ENCODE measurements at regions not wholly inside any gene's neighbourhood (a gene's known extent, or its start where the extent isn't known, plus 50 kb on each side); places are given as distances from the start of the nearest gene placed in this dataset.

GRCh38 chr14:53495846-53496343 is 342.8 kb upstream of the DDHD1 start:
- DNase-seq, result no peak
- TF ChIP-seq EP300 (IDR thresholded peaks at IDR 0.05), result no peak
- TF ChIP-seq POLR2A (IDR thresholded peaks at IDR 0.05), result no peak
- TF ChIP-seq CTCF (IDR thresholded peaks at IDR 0.05), result no peak
- Histone ChIP-seq H3K27me3 (no peaks in the 10 kb centered on the region), H3K9me3 (no peaks in the 10 kb centered on the region), H3K4me1 (ENCODE audit: insufficient read depth) (no peaks in the 10 kb centered on the region), H3K4me3 (no peak overlapping the region), H3K27ac (no peak overlapping the region), H3K36me3 (no peaks in the 10 kb centered on the region)
- 93 to 96% (median 95%) methylated on average over 9 of the region's 9 CpGs for WGBS, 3 donors
- intact Hi-C loops (cut with DNase I), result no loop called here

DNA sequence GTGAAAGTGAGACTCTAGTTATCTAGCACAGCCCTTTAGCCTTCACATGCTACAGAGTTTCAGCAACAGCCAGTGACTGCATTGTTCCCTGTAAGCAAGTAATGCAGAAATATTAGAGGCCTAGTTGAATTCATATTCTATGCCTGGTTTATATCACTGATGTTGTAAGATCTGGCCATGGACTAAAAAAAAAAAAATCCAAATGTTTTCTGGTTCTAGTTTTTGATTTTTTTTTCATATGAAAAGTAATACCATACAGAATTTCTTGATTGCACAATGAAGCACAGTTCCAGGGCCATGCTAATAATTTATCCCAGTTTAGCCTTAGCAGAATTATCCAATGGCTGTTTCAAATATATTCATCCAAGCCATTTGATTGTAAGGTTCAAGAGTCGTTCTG is 341.5 kb upstream of the DDHD1 start:
- intact Hi-C loops (cut with DNase I), result no loop called here
- WGBS, 3 donors, result 73 to 96% (median 85%) methylated on average over 1 of the region's 1 CpG
- no peak overlapping the region for H3K27ac ChIP-seq

DNA sequence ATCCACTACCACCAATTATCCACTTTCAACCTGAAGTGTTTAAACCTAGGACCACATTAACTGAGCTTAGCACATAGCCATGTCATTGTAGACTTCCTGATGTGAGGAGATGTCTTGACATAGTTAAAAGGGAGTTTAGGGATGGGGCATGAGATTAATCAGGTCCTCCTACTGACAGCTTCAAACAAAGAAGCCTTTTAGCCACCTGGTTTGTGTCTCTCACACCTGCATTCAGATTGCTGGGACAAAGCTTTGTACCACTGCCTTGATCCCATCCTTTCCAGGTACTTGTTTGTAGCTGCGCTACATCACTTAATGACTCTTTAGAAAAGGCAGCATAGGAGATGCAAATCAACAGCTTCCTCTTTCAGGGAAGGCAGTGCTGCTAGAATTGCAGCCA is 340.7 kb upstream of the DDHD1 start:
- Histone ChIP-seq H3K36me3 (no peaks in the 10 kb centered on the region), H3K27me3 (no peaks in the 10 kb centered on the region), H3K4me1 (ENCODE audit: insufficient read depth) (no peaks in the 10 kb centered on the region), H3K9me3 (no peaks in the 10 kb centered on the region), H3K4me3 (no peak overlapping the region), H3K27ac (no peak overlapping the region)
- DNase-seq, result no peak
- TF ChIP-seq POLR2A (IDR thresholded peaks at IDR 0.05) (no peak), EP300 (IDR thresholded peaks at IDR 0.05) (no peak), CTCF (IDR thresholded peaks at IDR 0.05) (no peak)
- WGBS, 3 donors, result 98 to 100% (median 100%) methylated on average over 1 of the region's 1 CpG
- intact Hi-C loops (cut with DNase I), result no loop called here

More for the DNA sequence above, 341.5 kb upstream of the DDHD1 start:
- no peaks in the 10 kb centered on the region for H3K27me3 ChIP-seq
- H3K36me3 ChIP-seq, result no peaks in the 10 kb centered on the region
- H3K4me3 ChIP-seq, result no peak overlapping the region
- no peaks in the 10 kb centered on the region for H3K4me1 ChIP-seq (ENCODE audit: insufficient read depth)
- no peak for TF ChIP-seq CTCF (IDR thresholded peaks at IDR 0.05)
- no peak for TF ChIP-seq EP300 (IDR thresholded peaks at IDR 0.05)
- TF ChIP-seq POLR2A (IDR thresholded peaks at IDR 0.05), result no peak
- no peak for DNase-seq
- H3K9me3 ChIP-seq, result no peaks in the 10 kb centered on the region

DNA sequence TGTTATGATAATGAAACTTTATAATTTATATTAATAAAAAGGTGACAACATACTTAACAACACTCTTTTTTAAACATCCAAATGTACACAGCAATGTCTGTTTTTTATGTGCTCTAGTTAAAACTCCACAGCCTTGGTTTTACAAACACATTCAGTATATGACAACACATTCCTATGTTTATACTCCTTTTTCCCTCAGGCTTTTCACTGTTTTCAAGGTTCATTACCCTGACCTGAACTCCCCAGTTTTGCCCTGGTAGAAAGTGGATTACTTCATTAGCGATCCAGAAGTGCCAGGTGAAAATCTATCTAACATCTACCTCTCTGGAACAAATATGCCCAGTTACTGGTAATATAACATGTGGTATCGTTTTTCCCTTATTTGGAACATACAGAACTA is 340.2 kb upstream of the DDHD1 start:
- H3K4me1 ChIP-seq (ENCODE audit: insufficient read depth), result no peaks in the 10 kb centered on the region
- no peak for TF ChIP-seq EP300 (IDR thresholded peaks at IDR 0.05)
- TF ChIP-seq CTCF (IDR thresholded peaks at IDR 0.05), result no peak
- TF ChIP-seq POLR2A (IDR thresholded peaks at IDR 0.05), result no peak
- H3K27me3 ChIP-seq, result no peaks in the 10 kb centered on the region
- H3K4me3 ChIP-seq, result no peak overlapping the region
- 65 to 78% (median 70%) methylated on average over 2 of the region's 2 CpGs for WGBS, 3 donors
- H3K27ac ChIP-seq, result no peak overlapping the region
- intact Hi-C loops (cut with DNase I), result no loop called here
- no peaks in the 10 kb centered on the region for H3K36me3 ChIP-seq
- H3K9me3 ChIP-seq, result no peaks in the 10 kb centered on the region
- no peak for DNase-seq

Data from ovary (tissue), 7 donors.